HPDE6-E6E7 (cell line): ENCODE measurements at regions not wholly inside any gene's neighbourhood (a gene's known extent, or its start where the extent isn't known, plus 50 kb on each side); places are given as distances from the start of the nearest gene placed in this dataset.
"Not testable (repeated sequence)": the region's sequence is repeated elsewhere in the genome, so short reads cannot be mapped to it uniquely, and the experiment has no call there.

Source experiments
- DNase-seq: peaks from one replicate; pipeline ENCODE4 v3.0.0; 2011; ENCODE audit warnings: missing footprints; ENCODE audit errors: extremely low spot score

- no peak for DNase-seq
Measured at GRCh38 chr11:69572233-69572860, 68.6 kb upstream of the CCND1 start.

- no peak for DNase-seq
Measured at GRCh38 chr11:69572861-69573260, 68.1 kb upstream of the CCND1 start.

- DNase-seq: no peak
Measured at GRCh38 chr11:69573761-69574607, 67.0 kb upstream of the CCND1 start.

GRCh38 chr11:69574608-69575255 is 66.2 kb upstream of the CCND1 start:
- DNase-seq: no peak

- no peak for DNase-seq
Measured at GRCh38 chr11:69575296-69576068, 65.5 kb upstream of the CCND1 start.

- DNase-seq: no peak
Measured at GRCh38 chr11:69576069-69576782, 64.7 kb upstream of the CCND1 start.

GRCh38 chr11:69578167-69578566 is 62.8 kb upstream of the CCND1 start:
- DNase-seq: no peak

GRCh38 chr11:69580529-69580928 is 60.4 kb upstream of the CCND1 start:
- no peak for DNase-seq

GRCh38 chr11:69582756-69583467 is 58.0 kb upstream of the CCND1 start:
- DNase-seq: no peak

- no peak for DNase-seq
Measured at GRCh38 chr11:69584160-69584559, 56.8 kb upstream of the CCND1 start.

- no peak for DNase-seq
Measured at GRCh38 chr11:69585385-69585784, 55.6 kb upstream of the CCND1 start.

- peak; percentile 56 for DNase-seq
Measured at GRCh38 chr11:69587454-69588090, 53.4 kb upstream of the CCND1 start.

- peak; percentile 57 for DNase-seq
Measured at GRCh38 chr11:69588270-69588669, 52.7 kb upstream of the CCND1 start.

- not testable (repeated sequence) for DNase-seq
Measured at GRCh38 chr11:69590088-69590487, 50.9 kb upstream of the CCND1 start.
